Smooth muscle cell (in vitro differentiated cells): ENCODE measurements at regions not wholly inside any gene's neighbourhood (a gene's known extent, or its start where the extent isn't known, plus 50 kb on each side); places are given as distances from the start of the nearest gene placed in this dataset.
A peak's percentile ranks its signal among the peaks of the same experiment; 100 is the strongest.

Experiments used
- DNase-seq: peaks from one replicate; lab custom pipeline; 2025; ENCODE audit not compliant: unreplicated experiment; lab: John Stamatoyannopoulos, UW
- H2AFZ ChIP-seq: fragments of 200-600 bp; sonication (generic); 2 replicates; pipeline ENCODE4 v1.6.0; 2016; ENCODE audit warnings: antibody characterized with exemption, low read depth, mild to moderate bottlenecking
- H3F3A ChIP-seq: fragments of 200-600 bp; sonication (generic); 2 replicates; pipeline ENCODE4 v1.6.0; 2017; ENCODE audit warnings: antibody characterized with exemption, low read depth
- H3K27ac ChIP-seq: fragments of 200-600 bp; sonication (generic); 2 replicates; pipeline ENCODE4 v1.5.1; 2016; ENCODE audit warnings: low read depth, mild to moderate bottlenecking
- H3K27me3 ChIP-seq: fragments of 200-600 bp; sonication (generic); 2 replicates; pipeline ENCODE4 v1.6.1; 2016; ENCODE audit warnings: low read depth, mild to moderate bottlenecking
- H3K36me3 ChIP-seq: fragments of 200-600 bp; sonication (generic); 2 replicates; pipeline ENCODE4 v1.5.1; 2016; ENCODE audit warnings: low read depth
- H3K4me1 ChIP-seq: fragments of 200-600 bp; sonication (generic); 2 replicates; pipeline ENCODE4 v1.5.1; 2016; ENCODE audit warnings: low read depth
- H3K4me2 ChIP-seq: fragments of 200-600 bp; sonication (generic); 2 replicates; pipeline ENCODE4 v1.6.0; 2016; ENCODE audit warnings: mild to moderate bottlenecking
- H3K4me3 ChIP-seq: fragments of 200-600 bp; sonication (generic); 2 replicates; pipeline ENCODE4 v1.5.1; 2016; ENCODE audit warnings: mild to moderate bottlenecking
- H3K79me2 ChIP-seq: fragments of 200-600 bp; sonication (generic); 2 replicates; pipeline ENCODE4 v1.6.0; 2016; ENCODE audit warnings: low read depth, mild to moderate bottlenecking
- H3K9ac ChIP-seq: fragments of 200-600 bp; sonication (generic); 2 replicates; pipeline ENCODE4 v1.6.0; 2016; ENCODE audit warnings: low read depth
- H3K9me3 ChIP-seq: fragments of 200-600 bp; sonication (generic); replicated peaks from 2 replicates; pipeline ENCODE4 v1.5.1; 2016; ENCODE audit warnings: low read depth
- H4K20me1 ChIP-seq: fragments of 200-600 bp; sonication (generic); 2 replicates; pipeline ENCODE4 v1.6.0; 2016; ENCODE audit warnings: low read depth
- WGBS: methylation state at CpG from one replicate; pipeline ENCODE4 v1.1.7; 2016; ENCODE audit warnings: low lambda C conversion rate; 5-methylcytosine and 5-hydroxymethylcytosine counted together
- TF ChIP-seq, protein P1 (sequence below): fragments of 200-600 bp; sonication (generic); IDR thresholded peaks from 2 replicates; pipeline ENCODE4 v1.5.1; 2017; ENCODE audit warnings: borderline replicate concordance, mild to moderate bottlenecking, antibody characterized with exemption; ENCODE audit not compliant: insufficient read depth, poor library complexity, severe bottlenecking

DNA sequence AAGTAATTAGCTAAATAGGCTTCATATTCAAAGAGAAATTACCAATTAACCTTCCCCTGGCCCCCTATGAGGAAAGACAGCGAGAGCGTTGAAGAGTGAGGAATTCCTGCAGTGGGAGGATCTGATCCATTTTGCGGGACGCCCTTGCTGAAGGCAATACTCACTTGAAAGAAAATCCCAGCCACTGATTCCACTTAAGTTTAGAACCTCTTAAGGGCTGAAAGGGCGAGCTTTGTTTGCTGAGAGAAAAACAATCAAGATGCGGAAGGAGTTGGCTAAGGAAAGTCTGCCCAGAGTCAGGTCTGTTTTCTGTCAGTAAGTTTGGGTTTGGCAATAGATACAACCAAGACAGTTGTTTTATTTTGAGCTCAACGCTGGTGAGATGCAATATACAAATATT, 102.8 kb upstream of the GBE1 start:
- Histone ChIP-seq H3K27ac (no peak overlapping the region), H3K9me3 (no peaks in the 10 kb centered on the region), H3K9ac (no peak overlapping the region), H3K36me3 (no peaks in the 10 kb centered on the region), H3K79me2 (no peaks in the 10 kb centered on the region), H3F3A (no peaks in the 10 kb centered on the region), H2AFZ (peak overlapping the region; percentile 77), H3K27me3 (no peaks in the 10 kb centered on the region), H4K20me1 (no peaks in the 10 kb centered on the region), H3K4me2 (peak overlapping the region; percentile 63), H3K4me1 (peaks cover 16% of the 10 kb centered on the region), H3K4me3 (peak overlapping the region; percentile 12)
- no peak for DNase-seq
- WGBS, result 8% methylated on average over 7 of the region's 7 CpGs
- TF ChIP-seq, protein P1, sequence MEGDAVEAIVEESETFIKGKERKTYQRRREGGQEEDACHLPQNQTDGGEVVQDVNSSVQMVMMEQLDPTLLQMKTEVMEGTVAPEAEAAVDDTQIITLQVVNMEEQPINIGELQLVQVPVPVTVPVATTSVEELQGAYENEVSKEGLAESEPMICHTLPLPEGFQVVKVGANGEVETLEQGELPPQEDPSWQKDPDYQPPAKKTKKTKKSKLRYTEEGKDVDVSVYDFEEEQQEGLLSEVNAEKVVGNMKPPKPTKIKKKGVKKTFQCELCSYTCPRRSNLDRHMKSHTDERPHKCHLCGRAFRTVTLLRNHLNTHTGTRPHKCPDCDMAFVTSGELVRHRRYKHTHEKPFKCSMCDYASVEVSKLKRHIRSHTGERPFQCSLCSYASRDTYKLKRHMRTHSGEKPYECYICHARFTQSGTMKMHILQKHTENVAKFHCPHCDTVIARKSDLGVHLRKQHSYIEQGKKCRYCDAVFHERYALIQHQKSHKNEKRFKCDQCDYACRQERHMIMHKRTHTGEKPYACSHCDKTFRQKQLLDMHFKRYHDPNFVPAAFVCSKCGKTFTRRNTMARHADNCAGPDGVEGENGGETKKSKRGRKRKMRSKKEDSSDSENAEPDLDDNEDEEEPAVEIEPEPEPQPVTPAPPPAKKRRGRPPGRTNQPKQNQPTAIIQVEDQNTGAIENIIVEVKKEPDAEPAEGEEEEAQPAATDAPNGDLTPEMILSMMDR, result no peak

DNA sequence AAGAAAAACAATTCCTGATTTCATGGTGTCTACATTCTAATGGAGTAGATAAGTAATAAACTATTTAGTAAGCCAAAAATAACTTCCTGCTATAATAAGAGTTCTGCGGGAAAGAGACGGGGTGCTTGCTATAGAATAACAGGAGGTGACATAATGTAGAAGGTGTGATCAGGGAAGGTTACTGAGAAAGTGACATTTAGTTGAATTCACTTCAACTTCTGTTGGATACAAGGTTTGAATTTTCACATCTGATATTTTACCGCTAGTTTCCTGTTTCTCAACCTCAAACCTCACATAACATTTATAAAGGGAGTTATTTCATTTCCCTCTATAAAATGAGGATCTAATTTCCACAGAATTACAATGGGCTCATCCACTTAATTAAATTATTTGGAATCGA, 102.3 kb upstream of the GBE1 start:
- Histone ChIP-seq H3K27ac (no peak overlapping the region), H3K36me3 (no peaks in the 10 kb centered on the region), H2AFZ (peak overlapping the region; percentile 77), H3K9ac (no peak overlapping the region), H3K27me3 (no peaks in the 10 kb centered on the region), H3K4me3 (peak overlapping the region; percentile 12), H3K9me3 (no peaks in the 10 kb centered on the region), H3F3A (no peaks in the 10 kb centered on the region), H4K20me1 (no peaks in the 10 kb centered on the region), H3K4me1 (peaks cover 16% of the 10 kb centered on the region), H3K79me2 (no peaks in the 10 kb centered on the region), H3K4me2 (peak overlapping the region; percentile 63)
- WGBS, result 93% methylated on average over 4 of the region's 4 CpGs
- TF ChIP-seq, protein P1, result no peak
- DNase-seq, result no peak

DNA sequence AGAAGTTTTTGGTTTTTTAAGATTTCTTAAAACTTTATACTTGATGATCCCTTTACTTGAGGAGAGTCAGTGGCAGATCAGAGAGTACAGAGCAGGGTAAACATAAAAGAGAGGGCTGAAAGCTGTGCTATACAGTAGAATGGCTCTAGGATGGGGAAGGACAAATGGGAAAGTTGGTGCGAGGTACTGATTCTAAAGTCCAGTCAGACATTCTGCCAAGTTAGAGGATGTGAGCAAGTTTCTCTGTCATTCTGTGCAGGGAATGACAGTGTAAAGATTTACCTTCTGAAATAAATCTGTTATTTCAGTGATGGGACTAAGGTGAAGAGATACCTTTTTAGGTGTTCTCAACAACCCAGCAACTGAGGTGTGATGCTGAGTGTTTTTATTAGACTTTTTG, 100.1 kb upstream of the GBE1 start:
- H3K4me3 ChIP-seq, result no peak overlapping the region
- no peaks in the 10 kb centered on the region for H3F3A ChIP-seq
- no peaks in the 10 kb centered on the region for H3K36me3 ChIP-seq
- H3K9me3 ChIP-seq, result no peaks in the 10 kb centered on the region
- H3K27ac ChIP-seq, result no peak overlapping the region
- H3K4me2 ChIP-seq, result no peak overlapping the region
- no peaks in the 10 kb centered on the region for H4K20me1 ChIP-seq
- peaks cover 16% of the 10 kb centered on the region for H3K4me1 ChIP-seq
- no peak for DNase-seq
- H3K27me3 ChIP-seq, result no peaks in the 10 kb centered on the region
- WGBS, result 96% methylated on average over 1 of the region's 1 CpG
- H3K9ac ChIP-seq, result no peak overlapping the region
- H2AFZ ChIP-seq, result no peak overlapping the region
- H3K79me2 ChIP-seq, result no peaks in the 10 kb centered on the region
- TF ChIP-seq, protein P1, result no peak

DNA sequence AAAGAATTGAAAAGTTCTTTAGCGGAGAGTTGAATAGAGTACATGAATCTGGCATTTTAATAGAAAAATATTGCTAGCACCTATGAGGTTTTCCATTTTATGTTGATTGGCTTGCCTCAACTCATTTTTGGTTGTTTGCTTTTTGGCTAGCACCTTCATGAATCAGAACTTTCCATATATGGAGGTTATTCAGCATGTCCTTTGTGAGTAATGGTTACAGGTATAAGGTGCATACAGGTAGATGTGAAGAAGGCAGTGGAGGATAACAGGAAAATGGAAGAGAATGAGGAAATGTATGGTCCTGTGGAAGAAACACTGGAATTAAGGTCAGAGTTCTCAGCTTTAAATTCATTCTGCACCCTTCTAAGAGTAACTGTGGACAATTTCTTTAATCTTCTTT, 98.1 kb upstream of the GBE1 start:
- Histone ChIP-seq H2AFZ (no peak overlapping the region), H3K27me3 (no peaks in the 10 kb centered on the region), H3K9me3 (no peaks in the 10 kb centered on the region), H4K20me1 (no peaks in the 10 kb centered on the region), H3K27ac (no peak overlapping the region), H3K9ac (no peak overlapping the region), H3K36me3 (no peaks in the 10 kb centered on the region), H3F3A (no peaks in the 10 kb centered on the region), H3K4me2 (no peak overlapping the region), H3K79me2 (no peaks in the 10 kb centered on the region), H3K4me1 (peaks cover 14% of the 10 kb centered on the region), H3K4me3 (no peak overlapping the region)
- TF ChIP-seq, protein P1, result no peak
- WGBS, result 94% methylated on average over 1 of the region's 1 CpG
- no peak for DNase-seq
